ENCODE measurements at regions not wholly inside any gene's neighbourhood (a gene's known extent, or its start where the extent isn't known, plus 50 kb on each side); places are given as distances from the start of the nearest gene placed in this dataset.

- TF ChIP-seq EZH2 (IDR thresholded peaks at IDR 0.05; ENCODE audit: borderline replicate concordance, low read depth, low read length, poor library complexity, severe bottlenecking) (no peak), CTCF (conservative IDR thresholded peaks at IDR 0.05; ENCODE audit: low read depth, low read length) (no peak)
- no peaks in the 10 kb centered on the region for H3K27me3 ChIP-seq (replicated peaks; ENCODE audit: insufficient read depth, low read depth, low read length, poor library complexity)
- H3K4me1 ChIP-seq (ENCODE audit: insufficient read depth, low read length, poor library complexity, severe bottlenecking), result no peaks in the 10 kb centered on the region
- H3K27ac ChIP-seq (ENCODE audit: low read depth, low read length, poor library complexity, severe bottlenecking), result no peak overlapping the region
- intact Hi-C loops (cut with micrococcal nuclease; ENCODE audit: unreplicated experiment), result no loop called here
- ChIA-PET CTCF (no interaction called here), POLR2A (ENCODE audit: low non-redundant PET) (no interaction called here)
- no peaks in the 10 kb centered on the region for H3K9me3 ChIP-seq (ENCODE audit: low read depth, low read length, poor library complexity, severe bottlenecking)
- no peaks in the 10 kb centered on the region for H3K36me3 ChIP-seq (ENCODE audit: insufficient read depth, low read length, poor library complexity, severe bottlenecking)
- BruUV-seq (replicated peaks), result no TSS peak
- DNase-seq (ENCODE audit: low spot score), result no peak
- no peak overlapping the region for H3K4me3 ChIP-seq (ENCODE audit: low read depth, low read length, poor library complexity, severe bottlenecking)
Measured at GRCh38 chr1:51048021-51048420, 54.0 kb upstream of the C1orf185 start.

DNA sequence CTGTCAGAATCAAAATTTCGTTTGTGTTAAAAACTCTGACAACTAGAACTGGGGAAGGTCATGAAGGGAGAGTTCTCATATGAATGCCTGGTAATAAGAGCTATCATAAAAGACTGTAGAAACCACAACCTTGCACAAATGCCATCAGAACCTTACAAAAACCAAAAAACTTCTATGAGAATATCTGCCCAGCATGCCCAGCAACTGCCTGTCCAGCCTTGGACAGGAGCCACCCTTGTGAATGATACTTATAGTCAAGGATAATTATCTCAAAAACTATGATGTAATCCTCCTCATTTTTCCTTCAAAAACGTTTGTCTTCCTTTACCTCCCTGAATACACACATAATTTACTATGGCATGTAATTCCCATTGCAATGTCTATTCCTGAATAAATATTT is 53.4 kb upstream of the C1orf185 start:
- no peak for TF ChIP-seq CTCF (conservative IDR thresholded peaks at IDR 0.05; ENCODE audit: low read depth, low read length)
- no peak for TF ChIP-seq EZH2 (IDR thresholded peaks at IDR 0.05; ENCODE audit: borderline replicate concordance, low read depth, low read length, poor library complexity, severe bottlenecking)
- Histone ChIP-seq H3K4me3 (ENCODE audit: low read depth, low read length, poor library complexity, severe bottlenecking) (no peak overlapping the region), H3K9me3 (ENCODE audit: low read depth, low read length, poor library complexity, severe bottlenecking) (no peaks in the 10 kb centered on the region), H3K4me1 (ENCODE audit: insufficient read depth, low read length, poor library complexity, severe bottlenecking) (no peaks in the 10 kb centered on the region), H3K36me3 (ENCODE audit: insufficient read depth, low read length, poor library complexity, severe bottlenecking) (no peaks in the 10 kb centered on the region), H3K27me3 (replicated peaks; ENCODE audit: insufficient read depth, low read depth, low read length, poor library complexity) (no peaks in the 10 kb centered on the region), H3K27ac (ENCODE audit: low read depth, low read length, poor library complexity, severe bottlenecking) (no peak overlapping the region)
- ChIA-PET POLR2A (ENCODE audit: low non-redundant PET) (no interaction called here), CTCF (no interaction called here)
- no peak for DNase-seq (ENCODE audit: low spot score)
- intact Hi-C loops (cut with micrococcal nuclease; ENCODE audit: unreplicated experiment), result no loop called here
- no TSS peak for BruUV-seq (replicated peaks)
